ENCODE measurements at regions not wholly inside any gene's neighbourhood (a gene's known extent, or its start where the extent isn't known, plus 50 kb on each side); places are given as distances from the start of the nearest gene placed in this dataset.

GRCh38 chr11:80746300-80746699 lies 1305.5 kb upstream of the TENM4 start:
- TF ChIP-seq ATF3 (CRISPR knock-in tag; IDR thresholded peaks at IDR 0.05) (no peak), TRAFD1 (CRISPR knock-in tag; IDR thresholded peaks at IDR 0.05; ENCODE audit: borderline replicate concordance) (no peak), CTCF (CRISPR knock-in tag; IDR thresholded peaks at IDR 0.05) (no peak), NFE2L2 (IDR thresholded peaks at IDR 0.05; ENCODE audit: low read length) (no peak), ZBTB1 (CRISPR knock-in tag; IDR thresholded peaks at IDR 0.05; ENCODE audit: borderline replicate concordance) (no peak), YY1 (IDR thresholded peaks at IDR 0.05; ENCODE audit: insufficient read depth, insufficient replicate concordance, low read depth, low read length) (no peak), ZNF563 (CRISPR knock-in tag; IDR thresholded peaks at IDR 0.05) (no peak), ATF7 (IDR thresholded peaks at IDR 0.05) (no peak), ATF7 (CRISPR knock-in tag; IDR thresholded peaks at IDR 0.05) (no peak), TARDBP (CRISPR knock-in tag; IDR thresholded peaks at IDR 0.05) (no peak), FOSL2 (CRISPR knock-in tag; IDR thresholded peaks at IDR 0.05) (no peak), ZBTB33 (CRISPR knock-in tag; IDR thresholded peaks at IDR 0.05) (no peak), ZNF138 (CRISPR knock-in tag; IDR thresholded peaks at IDR 0.05; ENCODE audit: low read depth) (no peak), MEIS2 (CRISPR knock-in tag; IDR thresholded peaks at IDR 0.05) (no peak)
